Stimulated activated CD8-positive, alpha-beta memory T cell treated with anti-CD3 and anti-CD28 coated beads, Interleukin-7, amount 100 ng/mL, for 4 hours (primary cell): ENCODE measurements at regions not wholly inside any gene's neighbourhood (a gene's known extent, or its start where the extent isn't known, plus 50 kb on each side); places are given as distances from the start of the nearest gene placed in this dataset.
"Not testable (repeated sequence)": the region's sequence is repeated elsewhere in the genome, so short reads cannot be mapped to it uniquely, and the experiment has no call there.

Experiments
- DNase-seq, 2 donors: peaks; one replicate each; pipeline ENCODE4 v3.0.0-alpha.2; 2020; ENCODE audit warnings: low read depth in 2 of 2

DNA sequence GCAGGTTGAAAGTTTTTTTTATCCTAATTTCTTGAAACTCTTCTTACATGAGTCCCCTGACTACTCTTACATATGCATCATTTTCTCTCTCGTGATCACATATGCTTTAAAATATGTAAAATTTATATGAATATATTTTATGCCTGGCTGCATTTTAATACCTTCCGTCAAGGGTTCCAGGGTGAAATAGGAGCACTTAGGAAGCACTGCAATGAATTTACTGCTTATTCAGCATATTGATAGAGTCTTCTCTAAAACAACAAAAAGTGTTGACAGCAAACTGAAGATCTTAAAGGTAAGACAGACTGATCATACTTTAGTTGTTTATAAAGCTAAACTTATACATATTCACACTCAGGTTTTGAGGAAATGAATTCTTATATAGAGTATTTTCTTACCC lies 1191.6 kb upstream of the CRIM1 start:
- no peak for DNase-seq

DNA sequence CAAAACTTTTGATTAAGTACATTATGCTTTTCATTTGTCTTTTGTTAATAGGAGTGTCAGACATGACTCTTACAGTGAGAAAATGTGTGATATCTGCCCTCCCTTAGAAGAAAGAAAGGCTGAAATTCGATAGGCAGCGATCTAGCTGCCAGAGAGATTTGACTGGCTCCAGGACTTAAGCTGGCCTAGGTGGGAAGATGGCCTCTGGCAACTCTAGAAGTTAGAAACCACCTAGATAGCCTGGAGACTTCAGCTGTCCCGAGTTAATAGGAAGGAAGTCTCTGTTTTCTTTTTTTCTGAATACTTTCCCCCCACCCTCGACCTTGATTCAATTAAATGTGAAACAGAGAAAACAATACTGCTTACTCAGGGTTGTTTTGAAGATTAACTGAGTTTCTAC lies 1194.7 kb upstream of the CRIM1 start:
- no peak for DNase-seq

DNA sequence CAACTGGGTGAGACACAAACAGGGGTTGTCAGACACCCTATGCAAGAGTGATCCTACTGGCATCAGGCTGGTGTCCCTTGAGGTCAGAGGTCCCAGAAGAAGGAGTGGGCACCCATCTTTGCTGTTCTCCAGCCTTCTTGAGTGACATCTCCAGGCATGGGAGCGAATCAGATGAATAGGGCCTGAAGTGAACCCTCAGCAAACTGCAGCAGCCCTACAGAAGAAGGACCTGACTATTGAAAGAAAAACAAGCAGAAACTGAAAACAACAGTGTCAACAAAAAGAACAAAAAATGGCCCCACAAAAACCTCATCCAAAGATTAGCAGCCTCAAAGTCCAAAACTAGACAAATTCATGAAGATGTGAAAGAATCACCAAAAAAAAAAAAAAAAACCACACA lies 1229.7 kb upstream of the CRIM1 start:
- no peak for DNase-seq

DNA sequence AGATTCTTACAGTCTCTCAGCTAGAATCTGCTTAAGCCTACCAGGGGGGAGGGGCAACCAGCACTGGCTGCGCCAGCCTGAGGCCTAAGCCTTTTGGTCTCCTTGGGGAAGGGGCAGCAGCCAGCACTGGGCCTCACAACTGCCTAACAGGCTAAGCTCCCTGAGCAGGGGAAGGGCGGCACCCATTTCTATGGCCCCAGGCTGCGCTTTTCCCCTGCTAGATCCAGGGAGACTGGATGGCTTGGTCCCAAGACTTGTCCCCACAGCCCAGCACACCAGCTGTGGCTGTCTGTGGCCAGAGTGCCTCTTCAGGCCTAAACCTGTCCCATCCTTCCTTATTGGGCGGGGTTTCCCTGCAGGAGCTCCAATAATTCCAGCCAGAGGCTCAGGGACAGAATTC lies 1230.3 kb upstream of the CRIM1 start:
- DNase-seq, result no peak

DNA sequence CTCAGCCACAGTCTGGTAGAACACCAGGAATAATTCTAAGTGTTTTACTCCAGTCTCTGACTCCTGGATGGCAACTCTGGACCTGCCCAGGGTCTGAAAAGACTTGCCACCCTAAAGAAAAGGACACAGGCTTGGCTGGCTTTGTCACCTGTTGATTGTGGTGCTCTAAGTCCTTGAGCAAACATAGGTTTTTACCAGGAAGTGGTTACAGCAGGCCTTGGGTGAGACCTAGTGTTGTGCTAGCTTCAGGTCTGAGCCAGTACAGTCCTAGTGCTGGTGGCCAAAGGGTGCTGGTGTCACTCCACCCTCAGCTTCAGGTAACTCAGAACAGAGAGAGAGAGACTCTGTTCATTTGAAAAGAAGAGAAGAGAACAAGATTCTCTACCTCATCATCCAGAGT lies 1239.4 kb upstream of the CRIM1 start:
- no peak for DNase-seq

DNA sequence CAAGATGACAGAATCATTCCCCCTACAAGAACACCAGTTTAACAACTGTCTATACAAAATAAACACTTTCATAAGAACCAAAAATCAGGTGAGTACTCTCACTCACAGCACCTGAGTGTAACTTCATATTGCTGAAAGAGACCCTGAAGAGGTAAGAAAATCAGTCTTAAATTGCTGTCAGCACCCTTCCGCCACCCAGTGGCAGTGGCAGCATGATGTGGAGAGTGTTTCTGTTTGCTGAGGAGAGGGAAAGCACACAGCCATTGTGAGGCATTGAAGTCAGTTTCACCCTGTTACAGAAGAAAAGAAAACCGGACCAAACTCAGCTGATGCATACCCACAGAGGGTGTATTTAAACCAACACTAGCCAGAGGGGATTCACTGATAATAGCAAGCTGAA lies 1240.8 kb upstream of the CRIM1 start:
- no peak for DNase-seq

DNA sequence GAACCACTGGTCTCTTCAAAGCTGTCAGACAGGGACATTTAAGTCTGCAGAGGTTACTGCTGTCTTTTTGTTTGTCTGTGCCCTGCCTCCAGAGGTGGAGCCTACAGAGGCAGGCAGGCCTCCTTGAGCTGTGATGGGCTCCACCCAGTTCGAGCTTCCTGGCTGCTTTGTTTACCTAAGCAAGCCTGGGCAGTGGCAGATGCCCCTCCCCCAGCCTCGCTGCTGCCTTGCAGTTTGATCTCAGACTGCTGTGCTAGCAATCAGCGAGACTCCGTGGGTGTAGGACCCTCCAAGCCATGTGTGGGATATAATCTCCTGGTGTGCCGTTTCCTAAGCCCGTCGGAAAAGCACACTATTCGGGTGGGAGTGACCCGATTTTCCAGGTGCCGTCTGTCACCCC lies 1243.2 kb upstream of the CRIM1 start:
- not testable (repeated sequence) for DNase-seq

DNA sequence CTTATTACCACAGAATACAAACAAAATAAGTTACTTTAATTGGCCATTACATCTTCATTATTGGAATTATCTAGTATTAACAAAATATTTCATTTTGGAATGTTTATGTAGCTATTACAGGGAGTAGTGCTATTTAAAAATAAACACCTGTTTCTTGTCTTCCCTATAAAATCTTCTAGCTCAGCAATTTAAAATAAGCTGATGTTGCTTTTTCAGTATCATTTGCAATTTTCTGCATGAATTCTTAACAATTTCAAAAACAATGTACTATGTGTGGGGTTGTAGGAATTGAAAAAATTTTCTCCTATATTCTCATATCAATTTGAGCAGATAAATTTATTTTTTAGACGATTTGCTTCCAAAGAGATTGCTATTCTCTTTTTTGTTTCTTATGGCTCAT lies 1251.3 kb upstream of the CRIM1 start:
- no peak for DNase-seq

DNA sequence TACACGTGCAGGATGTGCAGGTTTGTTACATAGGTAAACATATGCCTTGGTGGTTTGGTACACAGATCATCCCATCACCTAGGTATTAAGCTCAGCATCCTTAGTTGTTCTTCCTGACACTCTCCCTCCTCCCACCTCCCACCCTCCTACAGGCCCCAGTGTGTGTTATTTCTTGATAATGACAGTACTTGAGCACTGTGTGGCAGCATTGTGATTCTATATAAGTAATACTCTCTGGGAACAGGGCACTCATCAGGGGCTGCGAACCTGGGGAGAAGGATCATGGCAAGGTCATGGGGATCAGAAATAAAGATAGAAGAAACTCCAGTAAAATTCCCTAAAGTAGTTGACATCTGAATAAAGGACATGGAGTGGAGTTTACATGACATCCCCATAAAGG lies 1256.2 kb upstream of the CRIM1 start:
- DNase-seq, result no peak

DNA sequence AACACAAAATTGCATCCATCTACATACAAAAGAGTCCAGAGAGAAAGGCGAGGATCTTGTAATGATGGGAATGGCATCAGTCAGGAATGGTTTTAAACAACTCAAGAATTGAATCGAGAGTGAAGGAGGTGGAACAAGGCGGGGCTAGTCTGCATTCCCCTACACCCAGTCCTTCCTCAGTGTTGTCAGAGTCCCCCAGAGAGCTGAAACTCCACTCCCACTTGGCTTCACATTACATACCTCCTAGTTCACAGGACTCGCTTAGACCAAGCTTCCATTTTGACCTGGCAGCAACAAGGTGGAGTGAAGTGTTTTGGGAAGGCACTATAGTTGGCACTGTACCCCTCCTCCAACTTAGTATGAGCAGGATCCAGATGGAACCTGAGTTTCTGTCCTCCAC lies 1273.5 kb upstream of the CRIM1 start:
- no peak for DNase-seq

DNA sequence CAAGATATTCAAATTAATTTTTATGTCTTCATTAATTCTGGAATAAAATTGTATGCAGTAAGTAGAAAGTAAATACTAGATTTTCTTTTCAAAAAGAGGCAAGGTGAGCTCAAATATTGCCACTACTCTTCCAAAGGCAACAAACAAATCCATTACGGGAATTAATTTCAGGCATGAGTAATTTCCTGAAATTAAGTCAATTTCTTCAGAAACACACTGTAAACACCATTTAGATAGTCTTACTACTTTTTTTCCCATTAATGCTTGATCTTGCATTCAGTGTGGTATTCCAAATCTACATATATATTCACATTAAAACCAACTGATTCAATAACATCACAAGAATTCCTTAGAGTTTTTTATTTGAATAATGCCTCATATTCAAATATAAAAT lies 1274.0 kb upstream of the CRIM1 start:
- DNase-seq, result no peak

DNA sequence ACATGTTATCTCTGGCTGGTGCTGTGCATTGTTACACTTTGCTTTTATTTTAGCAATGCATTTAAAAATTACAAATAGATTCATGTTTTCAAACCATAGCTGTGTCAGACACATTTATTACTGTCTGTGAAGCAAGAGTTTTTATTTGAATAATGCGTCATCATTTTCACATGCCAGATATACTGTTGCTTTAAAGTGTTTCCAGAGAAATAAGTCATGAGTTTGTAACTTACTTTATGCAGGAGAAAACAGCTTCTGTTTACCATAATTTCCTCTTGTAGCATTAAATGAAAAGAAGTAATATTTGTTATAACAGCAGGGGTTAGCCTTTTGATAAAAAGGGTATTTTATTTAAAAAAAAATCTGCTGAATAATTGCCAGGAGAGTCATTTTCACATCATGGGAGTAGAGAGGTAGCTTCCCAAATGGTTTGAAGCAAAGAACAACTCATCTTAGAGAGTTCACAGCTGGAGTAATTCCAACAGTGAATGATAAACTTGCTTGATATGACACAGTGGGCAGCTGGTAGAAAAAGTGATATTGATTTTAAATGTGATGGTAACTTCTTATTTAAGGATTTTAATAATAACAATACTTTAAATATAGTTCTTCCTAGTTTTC lies 1274.5 kb upstream of the CRIM1 start:
- no peak for DNase-seq

DNA sequence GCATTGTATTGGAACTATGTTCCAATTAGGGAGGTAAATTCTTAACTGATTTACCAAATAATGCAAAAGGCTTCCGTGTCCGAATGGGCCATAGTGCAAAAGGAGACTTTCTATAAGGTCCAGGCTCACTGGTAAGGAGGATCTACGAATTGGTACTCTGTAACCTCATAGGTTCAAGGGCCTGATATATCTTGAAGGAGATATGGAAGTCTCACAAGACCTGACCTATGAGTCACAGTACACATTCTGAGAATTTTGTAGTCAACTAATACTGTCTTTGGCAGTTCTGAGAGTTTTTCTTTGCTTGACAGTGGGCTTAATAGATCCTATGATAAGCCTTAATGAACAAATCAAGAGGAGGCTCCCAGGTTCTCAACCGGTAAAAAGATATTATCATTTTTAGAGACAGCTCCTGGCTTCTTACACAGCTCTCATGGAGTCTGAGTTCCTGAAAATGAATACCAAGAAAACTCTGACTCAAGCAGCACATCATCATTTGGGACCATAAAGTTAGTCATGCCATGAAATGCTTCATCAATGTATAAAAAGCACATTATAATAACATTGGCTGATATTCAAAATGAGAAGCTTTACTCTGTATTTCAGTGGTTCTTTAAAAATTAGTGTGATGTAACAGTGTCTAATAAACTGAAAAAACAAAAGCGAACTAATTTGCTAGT lies 1275.2 kb upstream of the CRIM1 start:
- DNase-seq, result no peak

DNA sequence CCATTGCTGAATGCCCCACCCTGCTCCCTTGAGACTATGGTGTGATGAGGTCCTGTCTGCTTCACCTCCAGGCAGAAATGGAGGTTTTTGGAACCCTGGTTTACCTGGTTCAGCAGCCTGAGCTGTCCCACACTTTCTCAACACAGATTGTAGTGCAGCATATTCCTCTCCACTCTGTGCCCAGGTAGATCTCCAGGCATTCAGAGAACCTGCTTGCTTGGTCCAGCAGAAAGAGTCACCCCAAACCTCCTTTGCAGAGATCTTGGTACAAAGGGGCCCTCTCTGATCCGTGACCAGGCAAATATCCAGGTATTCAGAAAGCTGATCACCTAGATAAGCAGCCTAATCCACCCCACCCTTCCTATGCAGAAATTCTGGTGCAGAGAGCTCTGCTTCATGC lies 1288.2 kb upstream of the CRIM1 start:
- no peak for DNase-seq

DNA sequence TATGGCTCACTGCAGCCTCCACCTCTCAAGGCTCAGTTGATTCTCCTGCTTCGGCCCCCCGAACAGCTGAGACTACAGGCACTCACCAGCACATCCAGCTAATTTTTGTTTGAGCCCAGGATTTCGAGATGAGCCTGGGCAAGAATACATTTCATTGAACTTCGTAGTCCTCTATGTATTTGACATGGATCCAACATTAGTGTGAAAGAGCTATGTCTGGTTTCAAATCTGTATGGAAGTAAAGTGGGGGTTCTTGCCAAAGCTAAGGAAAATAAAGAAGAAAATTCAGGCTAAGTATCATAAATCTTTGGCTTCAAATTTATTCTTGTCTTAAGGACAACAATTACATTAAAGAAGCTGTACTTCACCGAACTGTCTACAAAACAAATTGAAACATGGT lies 1291.7 kb upstream of the CRIM1 start:
- no peak for DNase-seq

DNA sequence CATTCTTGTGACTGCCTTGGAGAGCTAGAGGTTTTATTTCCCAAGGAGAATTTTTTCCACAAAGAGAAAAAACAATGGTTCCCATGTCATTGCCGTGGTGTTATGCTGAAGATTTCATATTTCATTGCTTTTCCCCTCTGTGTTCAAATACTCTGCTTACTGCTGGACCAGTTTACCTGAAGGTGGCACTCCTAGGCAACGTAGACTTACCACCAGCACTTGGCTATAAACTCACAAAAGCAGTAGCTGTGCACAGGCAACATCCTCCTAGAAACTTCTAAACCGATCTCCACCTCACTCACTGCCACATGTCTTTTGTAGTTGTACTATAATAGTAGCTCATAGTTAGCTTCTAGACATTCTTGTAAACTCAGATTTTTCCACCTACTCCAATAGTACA lies 1319.7 kb upstream of the CRIM1 start:
- DNase-seq, result no peak

DNA sequence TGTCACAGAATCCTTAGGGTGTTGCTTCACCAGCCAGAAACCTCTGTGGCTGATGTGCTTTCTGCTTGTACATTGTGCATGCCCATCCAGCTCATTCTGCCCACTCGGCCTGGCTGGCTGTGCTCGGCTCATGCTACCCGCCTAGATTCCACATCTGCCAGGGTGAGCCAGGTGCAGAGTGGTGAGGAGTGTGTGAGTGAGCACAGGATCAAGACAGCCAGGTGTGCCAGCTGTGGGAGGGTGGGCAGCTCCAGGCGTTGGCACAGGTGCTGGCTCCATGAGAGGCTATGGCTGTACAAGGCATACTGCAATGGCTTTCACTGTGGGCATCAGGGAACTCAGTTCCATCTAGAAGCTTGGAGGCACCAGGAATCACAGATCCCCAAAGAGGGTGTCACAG lies 1321.8 kb upstream of the CRIM1 start:
- DNase-seq, result no peak

DNA sequence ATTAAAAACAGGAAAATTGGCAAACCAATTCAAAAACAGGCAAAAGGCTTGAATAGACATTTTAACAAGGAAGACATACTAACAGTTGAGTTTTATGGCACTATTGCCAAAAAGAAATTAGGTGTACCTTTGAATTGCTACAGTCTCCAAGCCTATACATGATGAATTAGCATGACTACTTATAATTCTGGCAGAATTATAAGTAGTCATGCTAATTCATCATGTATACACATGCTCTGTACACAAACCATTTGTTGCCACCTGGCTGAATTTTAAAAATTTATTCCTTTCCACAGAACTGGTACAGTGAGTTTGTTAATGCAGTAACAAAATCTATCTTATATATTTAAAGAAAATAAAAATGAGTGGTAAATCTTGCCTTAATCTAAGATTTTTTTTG lies 1332.0 kb upstream of the CRIM1 start:
- no peak for DNase-seq

DNA sequence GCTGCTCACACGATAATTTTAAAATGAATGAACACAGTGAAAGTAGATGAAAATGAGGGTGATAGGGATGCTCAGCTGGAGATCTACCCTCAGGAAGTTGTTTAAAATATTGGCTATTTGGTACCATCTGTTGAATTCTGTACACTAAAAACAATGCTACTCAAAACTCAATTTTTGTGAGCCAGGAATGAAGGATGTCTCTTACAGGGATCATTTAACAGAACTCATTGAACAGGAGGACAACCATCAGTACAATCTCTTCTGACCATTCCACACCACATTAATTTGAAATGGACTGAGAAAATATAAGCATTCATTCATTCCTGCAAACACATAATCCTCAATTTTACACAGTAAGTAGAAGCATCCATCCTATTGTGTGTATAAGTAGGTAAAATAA lies 1355.1 kb upstream of the CRIM1 start:
- no peak for DNase-seq

DNA sequence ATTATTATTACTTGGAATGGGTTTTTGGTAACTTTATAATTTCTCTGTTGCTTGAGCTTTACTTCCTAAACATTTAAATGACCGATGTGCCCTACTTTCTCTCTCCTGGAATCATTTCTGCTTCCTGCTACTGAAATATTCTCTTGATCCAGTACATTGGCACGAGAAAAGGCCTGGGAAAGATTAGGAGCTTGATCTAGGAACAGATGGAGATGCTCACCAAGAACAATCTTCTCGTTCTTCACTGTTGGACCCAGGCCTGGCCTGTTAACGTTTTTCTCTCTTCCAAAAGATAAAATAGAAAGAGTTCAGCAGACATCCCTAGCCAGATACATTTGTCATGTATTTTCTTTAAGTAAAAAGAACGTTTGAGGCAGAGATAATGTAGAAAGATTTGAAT lies 1356.8 kb upstream of the CRIM1 start:
- no peak for DNase-seq

DNA sequence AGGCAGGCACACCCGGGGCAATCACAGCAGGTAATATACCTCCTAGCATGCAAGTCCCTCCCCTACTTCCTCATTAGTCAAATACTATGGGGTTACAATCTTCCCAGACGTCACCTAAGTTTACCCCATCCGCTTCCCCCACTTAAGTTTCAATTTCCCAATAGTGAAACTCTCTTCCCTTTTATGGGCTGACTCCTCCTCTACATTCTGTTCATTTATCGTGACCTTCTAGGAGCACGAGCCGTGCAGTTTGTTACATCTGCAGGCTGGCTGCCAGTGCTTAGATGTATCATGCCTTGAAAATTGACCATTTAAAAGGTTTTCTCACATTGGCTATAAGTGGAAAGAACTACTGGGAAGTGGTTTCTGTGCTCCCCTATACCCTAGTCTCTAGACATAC lies 1357.8 kb upstream of the CRIM1 start:
- DNase-seq, result no peak

DNA sequence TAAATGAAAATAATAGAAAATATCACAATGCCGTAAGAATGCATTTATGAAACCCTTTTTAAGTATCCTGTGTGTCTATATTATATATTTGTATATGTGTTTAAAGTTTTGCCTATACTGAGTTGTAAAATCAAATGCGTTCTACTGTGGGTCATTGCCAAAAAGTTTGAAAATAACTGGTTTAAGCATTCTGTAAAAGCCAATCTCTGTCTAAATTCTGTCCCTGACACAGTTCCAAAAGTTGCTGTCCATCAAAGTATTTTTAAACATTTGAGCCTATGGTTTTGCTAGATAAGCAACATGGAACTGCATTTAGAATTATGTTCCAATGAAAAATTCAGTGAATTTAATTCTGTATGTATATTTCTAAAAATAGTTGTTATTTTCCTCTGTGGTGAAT lies 1360.4 kb upstream of the CRIM1 start:
- no peak for DNase-seq

DNA sequence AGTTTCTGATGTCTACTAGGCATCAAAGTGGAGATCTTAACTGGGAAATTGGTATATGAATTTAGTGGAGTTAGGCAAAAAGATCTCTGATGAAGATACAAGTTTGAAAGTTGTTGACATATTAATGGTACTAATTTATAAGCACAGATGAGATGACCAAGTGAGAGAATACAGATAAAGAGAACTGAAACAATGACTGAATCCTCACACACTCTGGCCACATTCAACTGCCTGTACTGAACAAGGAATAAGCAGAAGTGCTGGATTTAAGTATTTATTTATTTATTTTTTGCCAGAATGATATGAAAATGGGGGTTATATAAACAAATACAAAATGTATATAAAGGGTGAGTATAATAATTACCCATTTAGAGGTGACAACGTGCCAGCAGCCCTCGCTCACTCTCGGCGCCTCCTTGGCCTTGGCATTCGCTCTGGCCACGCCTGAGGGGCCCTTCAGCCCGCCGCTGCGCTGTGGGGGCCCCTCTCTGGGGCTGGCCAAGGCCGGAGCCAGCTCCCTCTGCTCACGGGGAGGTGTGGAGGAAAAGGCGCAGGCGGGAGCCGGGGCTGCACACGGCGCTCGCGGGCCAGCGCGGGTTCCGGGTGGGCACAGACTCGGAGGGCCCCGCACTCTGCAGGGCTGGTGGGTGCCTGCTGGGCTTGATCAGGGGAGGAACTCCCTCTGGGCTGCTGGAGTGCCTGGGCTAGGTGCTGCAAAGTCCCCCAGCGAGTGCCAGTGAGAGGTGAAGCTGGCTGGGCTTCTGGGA lies 1363.9 kb upstream of the CRIM1 start:
- no peak for DNase-seq
